ENCODE measurements at regions not wholly inside any gene's neighbourhood (a gene's known extent, or its start where the extent isn't known, plus 50 kb on each side); places are given as distances from the start of the nearest gene placed in this dataset.

GRCh38 chr10:118394301-118395200, 52.4 kb upstream of the FAM204A start:
- Histone ChIP-seq H3K27ac (peak overlapping the region in 1 of 4 donors; percentile 26), H3K36me3 (no peaks in the 10 kb centered on the region), H3K9me3 (no peaks in the 10 kb centered on the region), H3K27me3 (peaks cover 5% of the 10 kb centered on the region), H3K4me3 (no peak overlapping the region), H3K4me1 (peaks cover 0 to 15% (median 3%) of the 10 kb centered on the region in 4 donors)
- TF ChIP-seq POLR2A (IDR thresholded peaks at IDR 0.05): no peak
- TF ChIP-seq, protein P1, sequence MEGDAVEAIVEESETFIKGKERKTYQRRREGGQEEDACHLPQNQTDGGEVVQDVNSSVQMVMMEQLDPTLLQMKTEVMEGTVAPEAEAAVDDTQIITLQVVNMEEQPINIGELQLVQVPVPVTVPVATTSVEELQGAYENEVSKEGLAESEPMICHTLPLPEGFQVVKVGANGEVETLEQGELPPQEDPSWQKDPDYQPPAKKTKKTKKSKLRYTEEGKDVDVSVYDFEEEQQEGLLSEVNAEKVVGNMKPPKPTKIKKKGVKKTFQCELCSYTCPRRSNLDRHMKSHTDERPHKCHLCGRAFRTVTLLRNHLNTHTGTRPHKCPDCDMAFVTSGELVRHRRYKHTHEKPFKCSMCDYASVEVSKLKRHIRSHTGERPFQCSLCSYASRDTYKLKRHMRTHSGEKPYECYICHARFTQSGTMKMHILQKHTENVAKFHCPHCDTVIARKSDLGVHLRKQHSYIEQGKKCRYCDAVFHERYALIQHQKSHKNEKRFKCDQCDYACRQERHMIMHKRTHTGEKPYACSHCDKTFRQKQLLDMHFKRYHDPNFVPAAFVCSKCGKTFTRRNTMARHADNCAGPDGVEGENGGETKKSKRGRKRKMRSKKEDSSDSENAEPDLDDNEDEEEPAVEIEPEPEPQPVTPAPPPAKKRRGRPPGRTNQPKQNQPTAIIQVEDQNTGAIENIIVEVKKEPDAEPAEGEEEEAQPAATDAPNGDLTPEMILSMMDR (IDR thresholded peaks at IDR 0.05): no peak
- TF ChIP-seq EP300 (IDR thresholded peaks at IDR 0.05; ENCODE audit: low read depth): no peak
- TF ChIP-seq POLR2AphosphoS5 (IDR thresholded peaks at IDR 0.05): no peak
- 14% methylated on average over 4 to 8 of the region's 8 CpGs for WGBS, 2 donors (ENCODE audit: low coverage in 1 of 2)
- in situ Hi-C loops (cut with MboI; ENCODE audit: low pct_ligation_motif_present in 1 of 4, low pct_unique_long_range_greater_than_20kb in 1 of 4, low sequenced_read_pairs in 3 of 4) (no loop called here), intact Hi-C loops (cut with DNase I; ENCODE audit: low total_unique reads) (no loop called here)
- no peak for DNase-seq

GRCh38 chr10:118392761-118393160, 50.6 kb upstream of the FAM204A start:
- peaks cover 5% of the 10 kb centered on the region for H3K27me3 ChIP-seq

More at GRCh38 chr10:118392761-118393160, 50.6 kb upstream of the FAM204A start:
- 80% methylated on average over 5 of the region's 5 CpGs; no CpG with 5 or more reads in 1 of the 2 donors for WGBS, 2 donors (ENCODE audit: low coverage in 1 of 2)
- TF ChIP-seq EP300 (IDR thresholded peaks at IDR 0.05; ENCODE audit: low read depth) (no peak), POLR2AphosphoS5 (IDR thresholded peaks at IDR 0.05) (no peak), POLR2A (IDR thresholded peaks at IDR 0.05) (no peak)
- TF ChIP-seq, protein P1 (IDR thresholded peaks at IDR 0.05): no peak
- H3K4me1 ChIP-seq: peaks cover 0 to 15% (median 3%) of the 10 kb centered on the region in 4 donors
- H3K4me3 ChIP-seq: no peak overlapping the region
- DNase-seq: no peak
- H3K36me3 ChIP-seq: no peaks in the 10 kb centered on the region
- intact Hi-C loops (cut with DNase I; ENCODE audit: low total_unique reads) (no loop called here), in situ Hi-C loops (cut with MboI; ENCODE audit: low pct_ligation_motif_present in 1 of 4, low pct_unique_long_range_greater_than_20kb in 1 of 4, low sequenced_read_pairs in 3 of 4) (no loop called here)
- no peaks in the 10 kb centered on the region for H3K9me3 ChIP-seq
- no peak overlapping the region for H3K27ac ChIP-seq
